WI38 (cell line): ENCODE measurements at regions not wholly inside any gene's neighbourhood (a gene's known extent, or its start where the extent isn't known, plus 50 kb on each side); places are given as distances from the start of the nearest gene placed in this dataset.

Experiments
- H3K4me3 ChIP-seq: 2 replicates; pipeline ENCODE4 v1.5.1; 2011; ENCODE audit warnings: low read depth, mild to moderate bottlenecking, control low read depth, low read length
- TF ChIP-seq, protein P1 (sequence below): IDR thresholded peaks from 2 replicates; pipeline ENCODE4 v1.5.1; 2012; ENCODE audit warnings: low read depth, mild to moderate bottlenecking, control low read depth, low read length

- no peak overlapping the region for H3K4me3 ChIP-seq
- TF ChIP-seq, protein P1, sequence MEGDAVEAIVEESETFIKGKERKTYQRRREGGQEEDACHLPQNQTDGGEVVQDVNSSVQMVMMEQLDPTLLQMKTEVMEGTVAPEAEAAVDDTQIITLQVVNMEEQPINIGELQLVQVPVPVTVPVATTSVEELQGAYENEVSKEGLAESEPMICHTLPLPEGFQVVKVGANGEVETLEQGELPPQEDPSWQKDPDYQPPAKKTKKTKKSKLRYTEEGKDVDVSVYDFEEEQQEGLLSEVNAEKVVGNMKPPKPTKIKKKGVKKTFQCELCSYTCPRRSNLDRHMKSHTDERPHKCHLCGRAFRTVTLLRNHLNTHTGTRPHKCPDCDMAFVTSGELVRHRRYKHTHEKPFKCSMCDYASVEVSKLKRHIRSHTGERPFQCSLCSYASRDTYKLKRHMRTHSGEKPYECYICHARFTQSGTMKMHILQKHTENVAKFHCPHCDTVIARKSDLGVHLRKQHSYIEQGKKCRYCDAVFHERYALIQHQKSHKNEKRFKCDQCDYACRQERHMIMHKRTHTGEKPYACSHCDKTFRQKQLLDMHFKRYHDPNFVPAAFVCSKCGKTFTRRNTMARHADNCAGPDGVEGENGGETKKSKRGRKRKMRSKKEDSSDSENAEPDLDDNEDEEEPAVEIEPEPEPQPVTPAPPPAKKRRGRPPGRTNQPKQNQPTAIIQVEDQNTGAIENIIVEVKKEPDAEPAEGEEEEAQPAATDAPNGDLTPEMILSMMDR: no peak
Measured at GRCh38 chr11:109914809-109915653, 178.2 kb upstream of the ZC3H12C start.

GRCh38 chr11:109926941-109927340 is 166.3 kb upstream of the ZC3H12C start:
- no peak overlapping the region for H3K4me3 ChIP-seq
- TF ChIP-seq, protein P1: no peak

DNA sequence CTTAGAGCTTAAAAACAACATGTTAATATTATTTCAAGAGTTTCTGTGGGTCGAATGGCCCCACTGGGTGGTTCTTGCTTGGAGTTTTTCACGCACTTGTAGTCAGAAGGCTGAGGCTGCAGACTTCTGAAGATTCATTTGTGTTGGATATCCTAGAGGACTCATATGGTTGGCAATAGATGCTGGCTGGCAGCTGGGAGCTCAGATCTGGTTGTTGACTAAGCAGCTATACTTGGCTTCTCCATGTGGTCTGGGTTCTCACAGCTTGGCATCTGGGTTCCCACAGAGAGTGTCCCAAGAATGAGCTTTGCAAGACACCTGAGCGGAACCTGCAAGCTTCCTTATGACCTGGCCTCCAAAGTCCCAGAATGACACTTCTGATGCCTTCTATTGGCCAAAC is 163.9 kb upstream of the ZC3H12C start:
- no peak overlapping the region for H3K4me3 ChIP-seq
- TF ChIP-seq, protein P1: no peak

DNA sequence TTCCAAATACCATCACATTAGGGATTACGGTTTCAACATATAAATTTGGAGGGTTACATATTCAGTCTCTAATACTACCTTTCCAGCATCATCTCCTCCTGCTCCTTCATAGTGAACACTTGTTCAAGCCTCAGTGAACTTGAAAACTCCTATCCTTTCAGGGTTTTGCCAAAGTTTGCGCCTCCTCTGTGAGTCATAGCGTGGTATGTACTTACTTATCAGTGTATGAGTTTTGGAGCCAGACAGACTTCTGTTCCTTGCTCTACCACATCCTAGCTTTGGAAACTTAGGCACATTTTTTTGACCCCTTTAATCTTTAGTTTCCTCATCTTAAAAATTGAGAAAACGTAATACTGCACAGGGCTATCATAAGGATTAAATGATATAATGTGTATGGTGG is 160.1 kb upstream of the ZC3H12C start:
- TF ChIP-seq, protein P1: no peak
- no peak overlapping the region for H3K4me3 ChIP-seq

- TF ChIP-seq, protein P1: no peak
- H3K4me3 ChIP-seq: no peak overlapping the region
Measured at GRCh38 chr11:109934151-109934550, 159.0 kb upstream of the ZC3H12C start.

GRCh38 chr11:109936661-109937180 is 156.5 kb upstream of the ZC3H12C start:
- no peak overlapping the region for H3K4me3 ChIP-seq
- TF ChIP-seq, protein P1: no peak

DNA sequence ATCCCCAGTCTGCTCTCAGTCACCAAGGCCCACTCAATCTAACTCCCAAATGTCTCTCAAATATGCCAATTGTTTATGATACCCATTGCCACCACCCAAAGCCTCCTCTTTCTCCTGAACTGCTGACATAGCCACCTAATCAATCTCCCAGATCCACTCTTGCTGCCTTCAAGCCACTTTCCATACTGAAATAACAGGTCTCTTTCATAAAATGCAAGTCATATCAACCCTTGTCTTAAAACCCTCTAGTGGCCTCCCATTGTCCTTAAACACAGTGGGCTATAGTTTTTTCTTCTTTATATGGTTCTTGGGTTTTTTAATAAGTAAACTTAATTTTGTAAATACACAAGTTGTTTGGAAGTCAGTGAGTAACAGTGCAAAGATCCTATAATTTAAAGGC is 155.2 kb upstream of the ZC3H12C start:
- no peak overlapping the region for H3K4me3 ChIP-seq
- TF ChIP-seq, protein P1: no peak
